Lower leg skin (tissue), 4 donors: ENCODE measurements at regions not wholly inside any gene's neighbourhood (a gene's known extent, or its start where the extent isn't known, plus 50 kb on each side); places are given as distances from the start of the nearest gene placed in this dataset.

Experiments
- DNase-seq, 2 donors: peaks; one replicate each; pipeline ENCODE4 v3.0.0-alpha.2; 2019; ENCODE audit warnings: low spot score in 2 of 2
- H3K4me3 ChIP-seq: fragments of 200-600 bp; sonication (generic); 2 replicates; pipeline ENCODE4 v1.5.1; 2017; ENCODE audit warnings: mild to moderate bottlenecking, low read depth; ENCODE audit not compliant: poor library complexity, severe bottlenecking
- CTCF ChIP-seq, 3 donors: fragments of 450-650 bp; IDR thresholded peaks; one replicate each; pipeline ENCODE4 v1.5.1; 2016; ENCODE audit warnings: antibody characterized with exemption in 3 of 3, mild to moderate bottlenecking in 3 of 3, moderate library complexity in 2 of 3
- POLR2A ChIP-seq, 2 donors: fragments of 450-650 bp; IDR thresholded peaks; one replicate each; pipeline ENCODE4 v1.6.1; 2016 to 2017; ENCODE audit warnings: antibody characterized with exemption in 2 of 2, mild to moderate bottlenecking in 1 of 2, moderate library complexity in 1 of 2
- WGBS, 2 donors: methylation state at CpG; one replicate each; pipeline ENCODE4 v1.1.5; 2018; 5-methylcytosine and 5-hydroxymethylcytosine counted together
- intact Hi-C: fragments of 100-400 bp; cut with DNase I; formaldehyde crosslinking; loops from one replicate; pipeline ENCODE4 v1.15.0; 2023; ENCODE audit warnings: low total_unique reads

- 77 to 78% methylated on average over 2 of the region's 2 CpGs for WGBS, 2 donors
- intact Hi-C loops: no loop called here
- DNase-seq: no peak
Observed at GRCh38 chr21:15491100-15491499, 238.7 kb upstream of the USP25 start.

GRCh38 chr21:15493646-15494045 is 236.1 kb upstream of the USP25 start:
- no peak overlapping the region for H3K4me3 ChIP-seq
- DNase-seq: no peak
- no peak for TF ChIP-seq POLR2A (IDR thresholded peaks at IDR 0.05)
- intact Hi-C loops: no loop called here
- WGBS, 2 donors: 57 to 62% methylated on average over 3 of the region's 3 CpGs

More at GRCh38 chr21:15491100-15491499, 238.7 kb upstream of the USP25 start:
- H3K4me3 ChIP-seq: no peak overlapping the region
- TF ChIP-seq CTCF (IDR thresholded peaks at IDR 0.05) (no peak), POLR2A (IDR thresholded peaks at IDR 0.05) (no peak)

- intact Hi-C loops: no loop called here
- WGBS, 2 donors: 93 to 94% methylated on average over 11 of the region's 11 CpGs
- no peak overlapping the region for H3K4me3 ChIP-seq
- TF ChIP-seq CTCF (IDR thresholded peaks at IDR 0.05) (no peak), POLR2A (IDR thresholded peaks at IDR 0.05) (no peak)
- DNase-seq: no peak
Observed at GRCh38 chr21:15494481-15494880, 235.3 kb upstream of the USP25 start.

- no peak for DNase-seq
- no peak overlapping the region for H3K4me3 ChIP-seq
- intact Hi-C loops: no loop called here
- 63 to 67% methylated on average over 3 of the region's 3 CpGs for WGBS, 2 donors
- TF ChIP-seq CTCF (IDR thresholded peaks at IDR 0.05): no peak
- no peak for TF ChIP-seq POLR2A (IDR thresholded peaks at IDR 0.05)
Observed at GRCh38 chr21:15495965-15496364, 233.8 kb upstream of the USP25 start.

GRCh38 chr21:15496911-15497310 is 232.9 kb upstream of the USP25 start:
- TF ChIP-seq CTCF (IDR thresholded peaks at IDR 0.05) (no peak), POLR2A (IDR thresholded peaks at IDR 0.05) (no peak)
- 69 to 74% methylated on average over 2 of the region's 2 CpGs for WGBS, 2 donors
- H3K4me3 ChIP-seq: no peak overlapping the region
- DNase-seq: no peak
- intact Hi-C loops: no loop called here

- no peak overlapping the region for H3K4me3 ChIP-seq
- intact Hi-C loops: no loop called here
- TF ChIP-seq CTCF (IDR thresholded peaks at IDR 0.05) (no peak), POLR2A (IDR thresholded peaks at IDR 0.05) (no peak)
Observed at GRCh38 chr21:15498455-15498854, 231.3 kb upstream of the USP25 start.

More at GRCh38 chr21:15498455-15498854, 231.3 kb upstream of the USP25 start:
- DNase-seq: no peak
